K562 (cell line): ENCODE measurements at regions not wholly inside any gene's neighbourhood (a gene's known extent, or its start where the extent isn't known, plus 50 kb on each side); places are given as distances from the start of the nearest gene placed in this dataset.

ENCODE experiments used
- ATF2 ChIP-seq: sonication (generic); formaldehyde crosslinking; IDR thresholded peaks from 2 replicates; pipeline ENCODE4 v1.8.1; 2022; ENCODE audit warnings: missing genetic modification reagents
- CBX1 ChIP-seq: sonication (generic); IDR thresholded peaks from 2 replicates; pipeline ENCODE4 v1.6.1; 2016; ENCODE audit warnings: antibody characterized with exemption, low read depth, mild to moderate bottlenecking
- ESRRA ChIP-seq: fragments of 450-650 bp; IDR thresholded peaks from 2 replicates; pipeline ENCODE4 v1.6.1; 2014; ENCODE audit warnings: low read depth, mild to moderate bottlenecking, moderate library complexity, borderline replicate concordance
- GTF2F1 ChIP-seq: IDR thresholded peaks from 2 replicates; pipeline ENCODE4 v1.6.1; 2011; ENCODE audit warnings: low read depth, low read length, improper control_type of control experiment
- POLR2AphosphoS5 ChIP-seq: IDR thresholded peaks from 2 replicates; pipeline ENCODE4 v1.6.1; 2011; ENCODE audit warnings: mild to moderate bottlenecking, low read depth, low read length, moderate library complexity; ENCODE audit not compliant: control insufficient read depth, insufficient read depth
- REST ChIP-seq, 2 experiments: fragments of 450-650 bp; formaldehyde crosslinking in 1 of 2; IDR thresholded peaks; 2 replicates each; pipeline versions ENCODE4 v1.4.0 to v1.6.1; 2014 to 2020; ENCODE audit warnings: mild to moderate bottlenecking in 2 of 2, borderline replicate concordance in 1 of 2, low read depth in 1 of 2
- RFX5 ChIP-seq: IDR thresholded peaks from 2 replicates; pipeline ENCODE4 v1.6.1; 2011; ENCODE audit warnings: low read depth, mild to moderate bottlenecking, improper control_type of control experiment, low read length
- SETDB1 ChIP-seq: IDR thresholded peaks from one replicate; pipeline ENCODE4 v1.6.1; 2012; ENCODE audit warnings: low read length, control low read depth, inconsistent platforms
- TCF7L2 ChIP-seq: fragments of 150-350 bp; IDR thresholded peaks from 2 replicates; pipeline ENCODE4 v1.6.1; 2016; ENCODE audit warnings: low read depth, mild to moderate bottlenecking, low read length, moderate library complexity
- USF2 ChIP-seq: sonication (generic); formaldehyde crosslinking; IDR thresholded peaks from 2 replicates; pipeline ENCODE4 v1.5.0; 2020; ENCODE audit warnings: missing genetic modification reagents
- ZNF324 ChIP-seq: fragments of 250-450 bp; sonication (Bioruptor Pico); IDR thresholded peaks from 2 replicates; pipeline ENCODE4 v1.4.0; 2020; ENCODE audit warnings: mild to moderate bottlenecking

GRCh38 chr2:153105829-153106578 is 372.6 kb downstream of the RPRM start:
- no peak for TF ChIP-seq ZNF324
- no peak for TF ChIP-seq ESRRA
- no peak for TF ChIP-seq TCF7L2
- TF ChIP-seq SETDB1 = no peak
- no peak for TF ChIP-seq CBX1
- TF ChIP-seq ATF2 (CRISPR knock-in tag) = no peak
- TF ChIP-seq GTF2F1 = no peak
- no peak for TF ChIP-seq REST (IDR thresholded peaks at IDR 0.05; ENCODE audit: borderline replicate concordance)
- TF ChIP-seq REST (CRISPR knock-in tag; IDR thresholded peaks at IDR 0.05; ENCODE audit: low read depth) = no peak
- TF ChIP-seq POLR2AphosphoS5 = no peak
- TF ChIP-seq RFX5 = no peak
- TF ChIP-seq USF2 = no peak
